GM13977 (cell line): ENCODE measurements at regions not wholly inside any gene's neighbourhood (a gene's known extent, or its start where the extent isn't known, plus 50 kb on each side); places are given as distances from the start of the nearest gene placed in this dataset.
A peak's percentile ranks its signal among the peaks of the same experiment; 100 is the strongest.

Experiments
- DNase-seq: peaks from one replicate; pipeline ENCODE4 v3.0.0; 2012; ENCODE audit warnings: low spot score
- CTCF ChIP-seq: IDR thresholded peaks from 2 replicates; pipeline ENCODE4 v1.5.1; 2012; ENCODE audit warnings: mild to moderate bottlenecking, control low read depth; ENCODE audit not compliant: insufficient read depth; ENCODE audit errors: extremely low read depth, missing control alignments
- in situ Hi-C: fragments of 300-500 bp; cut with MboI; formaldehyde crosslinking; loops from one replicate; pipeline ENCODE4 v1.12.0; 2022; ENCODE audit warnings: low sequenced_read_pairs, low pct_unique_long_range_greater_than_20kb, mixed read lengths, inconsistent platforms; ENCODE audit not compliant: unreplicated experiment

- in situ Hi-C loops: no loop called here
- DNase-seq: no peak
- peak; percentile 9 for TF ChIP-seq CTCF
Measured at GRCh38 chr1:166785987-166786386, 53.3 kb upstream of the POGK start.

GRCh38 chr1:166789286-166789685 lies 50.0 kb upstream of the POGK start:
- in situ Hi-C loops: no loop called here
- TF ChIP-seq CTCF: no peak
- no peak for DNase-seq
